ENCODE measurements at regions not wholly inside any gene's neighbourhood (a gene's known extent, or its start where the extent isn't known, plus 50 kb on each side); places are given as distances from the start of the nearest gene placed in this dataset.
"Not testable (repeated sequence)": the region's sequence is repeated elsewhere in the genome, so short reads cannot be mapped to it uniquely, and the experiment has no call there.

- TF ChIP-seq CTCF, EP300, POLR2A, POLR2AphosphoS5 (IDR thresholded peaks at IDR 0.05): not testable (repeated sequence)
Measured at GRCh38 chr11:89615642-89616041, 94.5 kb upstream of the TRIM77 start.

All from suprapubic skin (tissue), 4 donors.